Ureter (tissue), 1 donor: ENCODE measurements at regions not wholly inside any gene's neighbourhood (a gene's known extent, or its start where the extent isn't known, plus 50 kb on each side); places are given as distances from the start of the nearest gene placed in this dataset.
"Not testable (repeated sequence)": the region's sequence is repeated elsewhere in the genome, so short reads cannot be mapped to it uniquely, and the experiment has no call there.

Experiments
- DNase-seq: peaks from one replicate; pipeline ENCODE4 v3.0.0-alpha.2; 2020; ENCODE audit warnings: low spot score
- donor health status: DM: yes; HTN: yes; CAD: no.

DNA sequence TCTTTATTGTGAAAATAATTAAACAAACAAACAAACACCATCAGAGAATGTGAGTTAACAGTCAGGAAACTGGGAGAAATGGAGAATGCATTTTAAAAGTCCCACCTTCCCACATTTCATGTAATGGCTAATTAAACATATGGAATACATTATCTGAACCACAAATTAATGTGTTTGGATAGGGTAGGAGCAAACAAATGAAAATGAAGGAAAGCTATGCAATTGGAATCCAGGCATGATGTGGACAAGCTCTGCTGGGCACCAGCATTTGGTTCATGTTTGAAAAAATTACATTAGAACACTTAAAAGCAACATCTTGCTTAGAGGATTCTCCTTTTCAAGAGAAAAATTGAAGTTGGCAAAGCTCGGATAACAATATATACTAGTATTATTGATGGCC, 628.1 kb downstream of the LMO4 start:
- no peak for DNase-seq

DNA sequence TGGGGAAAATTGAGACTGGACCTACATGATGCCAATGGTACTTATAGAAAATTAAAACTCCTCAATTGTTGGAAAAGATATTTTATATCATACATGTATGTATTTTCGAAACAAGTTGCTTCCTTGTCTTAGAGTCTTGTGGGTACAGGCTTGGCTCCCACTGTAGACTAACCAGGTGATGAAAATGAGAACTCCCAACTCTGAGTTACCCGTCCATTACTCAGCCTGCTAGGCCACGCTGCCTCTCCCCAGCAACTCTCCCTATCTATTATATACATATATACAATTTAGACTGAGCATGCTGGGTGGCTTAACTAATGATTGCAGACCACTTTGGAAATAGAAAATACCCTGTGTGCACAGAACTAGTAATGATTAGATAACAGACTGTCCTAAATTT, 628.7 kb downstream of the LMO4 start:
- DNase-seq = no peak

DNA sequence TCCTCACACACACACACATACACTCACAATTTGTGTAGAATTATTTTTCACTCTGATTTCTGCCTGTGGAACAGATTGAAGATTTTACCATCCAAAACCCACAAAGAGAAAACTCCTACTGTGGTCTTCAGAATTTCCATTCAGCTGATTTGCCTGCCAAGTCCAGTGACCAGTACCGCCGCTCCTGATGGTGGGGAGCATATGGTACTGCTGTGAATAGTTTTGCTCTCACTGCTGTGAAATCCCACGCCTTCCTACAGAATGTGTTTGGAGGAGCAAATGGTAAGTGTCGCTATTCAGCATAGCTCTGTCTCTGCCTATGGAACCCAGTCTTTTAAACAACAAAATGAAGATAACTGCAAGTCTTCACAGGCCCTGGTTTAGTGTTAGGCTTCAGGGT, 629.5 kb downstream of the LMO4 start:
- DNase-seq = no peak

DNA sequence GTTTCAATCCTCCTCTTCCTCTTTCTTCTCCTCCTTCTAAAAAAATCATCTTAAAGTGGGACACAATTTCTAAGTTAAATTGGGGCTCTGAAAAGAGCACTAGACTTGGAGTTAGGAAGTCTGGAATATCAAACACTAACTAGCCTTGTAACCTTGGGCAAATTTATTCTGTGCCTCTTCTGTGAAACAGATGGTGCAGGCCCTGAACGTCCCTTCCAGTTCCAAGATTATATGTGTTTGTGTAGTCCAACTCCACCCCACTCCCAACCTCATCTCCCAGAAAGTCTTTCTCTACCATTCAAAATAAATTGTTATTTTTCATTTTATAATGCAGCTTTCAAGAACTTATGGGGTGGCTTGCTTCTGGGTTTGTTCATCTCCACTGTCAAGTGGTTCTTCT, 630.0 kb downstream of the LMO4 start:
- no peak for DNase-seq

DNA sequence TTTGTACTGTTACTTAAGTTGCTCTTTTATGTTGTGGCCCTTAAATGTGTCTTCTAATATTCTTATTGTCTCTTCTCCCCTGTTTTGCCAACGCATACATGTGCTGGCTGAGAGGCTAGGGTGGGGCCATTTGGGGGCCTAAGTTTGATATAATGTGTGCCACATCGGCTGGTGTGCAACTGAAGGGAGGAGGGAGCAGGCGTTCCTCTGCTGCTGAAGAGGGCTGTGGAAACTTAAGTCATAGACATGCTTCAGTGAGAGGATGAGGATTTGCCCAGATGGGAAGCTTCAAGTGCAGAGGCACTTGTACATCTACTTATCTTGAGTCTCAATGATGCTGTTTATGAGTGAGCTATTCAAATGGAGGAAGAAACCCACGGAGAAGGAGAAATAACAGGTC, 630.6 kb downstream of the LMO4 start:
- DNase-seq = no peak

DNA sequence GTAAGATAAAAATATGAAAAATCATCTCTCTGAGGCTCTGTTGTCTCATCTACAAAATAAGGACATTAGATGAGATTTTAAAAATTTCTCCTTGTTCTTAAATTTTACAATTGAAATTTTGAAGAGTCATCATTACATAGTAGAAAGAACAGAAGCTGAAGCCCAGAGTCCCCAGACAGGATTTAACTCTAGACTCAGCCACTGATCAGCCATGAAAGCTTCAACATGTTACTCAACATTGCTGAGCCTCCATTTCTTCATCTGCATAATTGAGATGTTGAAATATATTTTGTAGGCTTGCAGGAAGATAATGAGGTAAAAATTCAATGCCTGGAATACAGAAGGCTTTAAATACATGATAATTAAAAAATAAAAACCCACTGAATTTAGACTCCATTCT, 633.3 kb downstream of the LMO4 start:
- no peak for DNase-seq

DNA sequence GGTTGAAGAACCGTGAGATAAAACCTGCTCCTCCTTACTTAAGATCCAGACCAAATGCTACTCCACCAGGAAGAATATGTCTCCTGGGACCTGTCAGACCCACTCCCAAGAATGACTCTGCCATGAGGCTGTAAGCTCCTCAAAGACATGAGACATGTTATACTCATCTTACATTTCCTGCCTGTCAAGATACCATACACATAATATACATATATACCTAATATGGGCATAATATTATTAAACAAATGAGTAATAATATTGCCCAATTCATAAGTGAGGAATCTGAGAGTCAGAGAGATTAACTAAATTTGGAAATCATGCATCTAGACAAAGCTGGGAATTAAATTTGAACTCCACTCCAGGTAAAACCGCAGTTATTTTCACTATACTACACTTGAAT, 634.9 kb downstream of the LMO4 start:
- no peak for DNase-seq

DNA sequence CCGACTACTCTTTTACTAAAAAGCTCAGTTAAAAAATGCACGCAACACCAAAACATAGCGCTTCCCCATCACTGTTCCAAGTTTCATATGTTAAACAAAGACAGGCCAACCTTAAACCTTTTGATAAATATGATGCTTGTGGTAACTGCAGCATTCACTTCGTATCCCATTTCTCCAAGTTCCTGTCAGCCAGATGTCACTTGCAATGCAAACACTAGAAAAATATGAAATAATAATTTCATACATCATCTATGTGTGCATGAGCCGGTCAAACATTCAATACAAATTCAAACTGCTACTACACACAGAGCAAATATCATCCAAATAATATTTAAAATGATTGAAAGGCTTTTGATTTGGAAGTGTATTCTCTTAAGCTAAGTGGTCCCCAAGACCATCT, 636.5 kb downstream of the LMO4 start:
- DNase-seq = no peak

DNA sequence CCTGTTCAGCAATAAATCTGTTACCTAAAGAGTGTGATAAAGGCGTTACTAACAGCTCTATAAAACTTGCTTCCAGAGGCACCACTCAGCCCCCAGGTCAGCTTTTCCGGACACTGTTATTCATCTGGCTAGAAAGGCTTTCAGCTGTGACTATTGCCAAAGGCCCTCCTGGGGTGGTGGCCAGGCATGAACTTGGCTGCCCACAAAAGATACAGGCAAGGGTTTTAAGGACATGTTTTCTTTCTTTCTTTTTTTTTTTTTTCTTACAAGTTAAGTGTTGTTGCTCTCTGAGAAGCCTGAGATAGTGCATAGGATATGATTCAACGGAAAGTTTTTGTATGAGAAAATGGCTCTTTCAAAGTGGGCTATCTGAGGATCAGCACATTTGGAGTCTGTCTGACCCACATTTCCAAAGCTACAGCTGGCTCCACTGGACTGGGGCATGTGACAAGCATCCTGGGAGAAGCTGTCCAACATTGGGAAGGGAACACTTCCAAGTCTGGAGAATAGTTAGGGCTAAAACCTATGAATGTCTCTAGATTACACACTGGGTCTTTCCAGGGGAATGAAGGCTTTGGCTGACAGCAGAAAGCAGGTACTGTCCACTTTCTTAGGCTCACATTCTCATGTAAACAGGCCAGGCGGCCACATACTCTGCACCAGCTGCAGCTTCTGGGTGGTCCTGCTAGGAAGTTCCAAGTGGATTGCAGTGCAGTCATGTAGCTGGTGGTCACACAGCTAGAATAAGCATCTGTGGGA, 639.7 kb downstream of the LMO4 start:
- DNase-seq = peak; percentile 49

DNA sequence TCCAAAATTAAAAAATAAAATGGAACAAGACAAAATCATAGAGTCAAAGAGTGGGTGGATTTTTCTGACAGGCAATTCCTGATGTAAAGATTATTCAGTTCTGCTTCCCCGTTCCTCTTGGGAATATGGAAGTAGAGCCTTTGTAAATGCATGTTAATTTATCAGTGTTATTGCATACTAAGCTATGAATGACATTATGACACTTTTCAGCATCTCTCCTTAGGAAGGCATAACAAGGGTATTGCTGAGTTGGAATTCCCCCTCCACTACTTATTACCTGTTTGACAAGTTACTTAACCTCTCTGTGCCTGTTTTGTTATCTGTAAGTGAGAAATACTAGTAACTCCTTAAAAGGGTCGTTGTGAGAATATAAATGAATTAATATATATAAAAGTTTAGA, 640.4 kb downstream of the LMO4 start:
- no peak for DNase-seq

DNA sequence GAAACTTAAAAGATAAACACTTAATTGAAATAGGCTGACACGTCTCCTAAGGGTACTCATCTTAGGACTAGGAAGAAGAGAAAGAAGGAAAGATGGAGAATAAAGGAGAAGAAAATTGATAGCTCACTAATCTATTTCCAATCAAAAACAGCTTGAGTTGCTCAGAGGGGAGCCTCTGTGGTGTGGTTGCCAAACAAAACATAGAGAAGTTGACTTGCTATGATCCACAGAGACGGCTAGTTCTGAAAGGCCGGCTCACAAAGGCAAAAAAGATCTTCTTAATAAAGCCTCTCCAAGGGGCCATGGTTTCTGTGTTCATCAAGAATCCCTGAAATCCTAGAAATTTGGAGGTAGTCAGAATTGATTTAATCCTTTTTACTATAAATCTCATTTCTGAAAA, 644.1 kb downstream of the LMO4 start:
- no peak for DNase-seq

DNA sequence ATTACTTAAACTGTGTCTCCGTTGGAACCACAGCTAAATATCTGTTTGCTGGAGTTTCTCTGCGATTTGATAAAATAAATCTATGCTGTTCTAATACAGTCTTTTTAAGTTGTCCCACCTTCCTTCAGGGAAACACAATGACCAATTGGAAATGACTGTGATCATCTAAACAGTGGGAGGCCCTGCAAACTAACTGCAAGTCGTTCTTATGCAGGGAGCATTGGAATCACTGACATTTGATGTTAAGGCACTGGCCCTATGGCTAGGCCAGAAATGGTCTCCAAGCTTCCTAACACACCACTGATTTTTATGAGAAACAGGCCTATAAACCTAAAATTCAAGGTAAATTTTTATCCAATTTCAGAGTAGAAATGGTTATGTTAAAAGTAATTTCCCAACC, 645.2 kb downstream of the LMO4 start:
- DNase-seq = no peak

DNA sequence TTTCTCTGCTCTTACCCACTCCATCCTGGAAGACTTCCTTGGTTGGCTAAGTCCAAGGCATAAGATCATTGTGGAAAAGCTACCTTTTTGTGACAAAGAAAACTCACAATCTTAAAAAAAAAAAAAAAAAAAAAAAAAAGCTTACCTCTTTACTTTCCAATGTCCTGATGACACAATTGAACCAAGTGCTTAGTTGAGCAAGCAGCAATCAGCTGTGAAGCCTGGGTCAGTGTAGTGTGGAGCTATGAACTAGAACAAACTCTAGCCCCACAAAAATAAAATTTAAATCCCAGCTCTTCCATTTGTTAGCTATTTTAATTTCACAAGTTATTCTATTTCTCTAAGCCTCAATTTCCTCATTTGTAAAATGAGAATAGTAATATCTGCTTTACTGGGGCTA, 647.6 kb downstream of the LMO4 start:
- DNase-seq = no peak

DNA sequence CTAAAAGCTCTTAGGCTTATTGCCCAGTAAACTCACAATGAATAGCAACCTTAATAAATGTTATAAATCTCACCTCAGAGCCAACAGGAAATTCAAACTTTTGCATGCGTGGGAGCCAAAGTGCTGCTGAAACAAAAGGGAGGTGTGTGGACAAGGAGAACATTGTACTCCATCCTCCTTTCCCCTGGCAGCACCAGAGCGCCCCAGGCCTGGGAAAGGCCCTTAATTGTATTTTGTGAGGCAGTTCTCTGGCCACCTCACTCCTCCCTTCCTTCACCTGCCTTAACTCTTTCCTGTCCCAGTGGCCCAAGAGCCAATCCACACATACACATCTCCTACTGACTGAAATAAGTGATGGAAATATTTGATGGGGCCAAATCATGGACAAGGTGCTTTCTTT, 648.5 kb downstream of the LMO4 start:
- no peak for DNase-seq

DNA sequence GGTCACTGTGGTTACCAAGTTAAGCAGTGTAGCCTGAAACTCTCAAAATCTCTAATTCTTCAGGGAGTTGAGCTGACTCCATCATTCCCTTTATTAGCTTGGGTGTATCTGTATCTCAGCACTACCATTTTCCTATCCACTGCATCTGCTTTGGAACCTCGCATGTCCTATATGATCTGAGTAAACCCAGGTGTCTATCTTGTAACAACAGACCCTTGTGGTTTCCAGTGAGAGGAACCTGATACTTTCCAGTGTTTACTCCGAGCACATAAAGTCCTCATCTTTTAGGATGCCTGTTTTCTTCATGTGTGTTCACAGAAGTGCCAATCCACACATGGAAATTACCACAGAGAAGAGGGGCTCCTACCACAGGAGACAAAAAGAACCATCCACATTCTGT, 650.4 kb downstream of the LMO4 start:
- DNase-seq = no peak

DNA sequence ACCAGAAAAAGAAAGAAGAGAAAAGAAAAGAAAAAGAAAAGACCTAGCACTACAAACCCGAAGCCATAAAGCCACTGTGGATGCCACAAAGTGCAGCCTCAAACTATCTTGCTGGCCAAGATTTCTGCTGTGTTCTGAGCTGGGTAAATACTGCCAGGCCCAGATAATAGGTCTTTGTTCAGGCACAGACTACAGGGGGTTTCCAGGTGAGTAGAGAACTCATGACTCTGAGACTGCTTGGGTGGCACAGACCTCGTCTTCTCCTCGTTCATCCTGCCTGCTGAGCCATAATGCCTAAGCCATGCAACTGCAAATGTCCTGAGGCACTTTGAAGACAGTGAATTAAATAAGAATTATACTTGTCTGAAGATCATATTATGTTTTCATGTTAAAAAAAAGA, 651.8 kb downstream of the LMO4 start:
- no peak for DNase-seq

DNA sequence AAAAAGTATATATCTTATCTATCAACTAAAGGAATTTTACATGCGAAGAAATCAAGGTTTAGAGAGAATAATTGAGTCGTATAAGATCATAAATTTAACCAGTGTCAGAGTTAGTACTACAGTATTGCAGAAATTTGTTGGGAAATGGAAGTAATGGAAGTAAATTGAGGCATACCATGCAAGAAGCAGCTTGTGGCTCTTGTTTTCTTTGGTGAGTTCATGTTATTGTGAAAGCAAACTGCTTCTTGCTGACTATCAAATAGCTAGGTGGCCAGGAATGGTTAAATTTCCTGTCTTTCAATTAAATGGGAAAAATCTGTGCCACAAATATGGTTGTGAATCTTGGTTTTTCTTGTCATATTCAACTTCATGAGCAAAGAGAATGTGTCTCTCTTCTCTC, 652.7 kb downstream of the LMO4 start:
- DNase-seq = no peak

DNA sequence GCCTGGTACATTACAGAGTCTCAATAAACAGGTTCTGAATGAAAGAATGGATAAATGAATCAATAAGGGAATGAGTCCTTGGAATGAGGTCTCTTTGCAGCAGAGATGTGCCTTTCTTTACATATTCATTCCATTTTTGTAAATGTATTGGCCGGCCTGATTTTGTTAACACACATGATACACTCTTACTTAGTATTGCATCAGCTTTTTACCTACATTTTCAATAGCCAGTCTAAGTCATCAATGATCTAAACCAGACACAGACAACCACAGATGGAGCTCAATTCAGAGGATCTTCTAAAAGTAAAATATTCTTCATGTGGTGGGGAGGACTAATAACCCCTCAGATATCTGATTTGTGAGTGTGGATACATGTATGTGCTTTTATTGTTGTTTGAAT, 653.1 kb downstream of the LMO4 start:
- no peak for DNase-seq

DNA sequence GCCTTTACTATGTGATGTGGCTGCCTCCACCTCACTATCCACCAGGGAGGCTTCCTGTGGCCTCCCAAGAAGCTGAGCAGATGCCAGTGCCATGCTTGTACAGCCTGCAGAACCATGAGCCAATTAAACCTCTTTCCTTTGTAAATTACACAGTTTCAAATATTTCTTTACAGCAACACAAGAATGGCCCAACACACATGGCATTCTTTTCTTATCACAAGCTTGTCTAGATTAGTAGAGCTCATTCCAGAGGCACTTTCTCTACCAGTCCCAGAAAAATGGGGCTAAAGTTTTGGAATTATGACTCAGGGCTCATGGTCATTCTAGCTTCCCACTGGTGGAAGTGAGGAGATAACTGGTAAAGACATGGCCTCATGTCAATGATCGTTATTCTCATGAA, 655.2 kb downstream of the LMO4 start:
- no peak for DNase-seq

DNA sequence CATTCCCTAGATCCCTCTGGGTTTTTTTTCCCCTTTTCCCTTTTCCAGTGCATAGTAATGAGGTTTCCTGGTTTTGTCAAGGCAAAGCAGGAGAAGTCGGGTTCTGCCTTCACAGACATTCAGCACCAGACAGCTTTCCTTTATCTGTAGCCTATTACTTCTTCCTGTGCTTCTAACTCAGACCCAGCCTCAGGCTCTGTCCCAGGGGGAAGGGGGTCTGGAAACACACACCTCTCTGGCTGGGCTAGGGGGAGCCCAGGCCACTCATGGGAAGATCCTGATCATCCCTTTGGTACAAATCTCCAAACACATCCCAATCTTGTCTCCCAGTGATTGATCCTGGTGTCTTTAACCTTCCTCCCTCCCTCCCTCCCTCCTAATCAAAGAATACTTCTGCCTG, 656.4 kb downstream of the LMO4 start:
- DNase-seq = no peak

DNA sequence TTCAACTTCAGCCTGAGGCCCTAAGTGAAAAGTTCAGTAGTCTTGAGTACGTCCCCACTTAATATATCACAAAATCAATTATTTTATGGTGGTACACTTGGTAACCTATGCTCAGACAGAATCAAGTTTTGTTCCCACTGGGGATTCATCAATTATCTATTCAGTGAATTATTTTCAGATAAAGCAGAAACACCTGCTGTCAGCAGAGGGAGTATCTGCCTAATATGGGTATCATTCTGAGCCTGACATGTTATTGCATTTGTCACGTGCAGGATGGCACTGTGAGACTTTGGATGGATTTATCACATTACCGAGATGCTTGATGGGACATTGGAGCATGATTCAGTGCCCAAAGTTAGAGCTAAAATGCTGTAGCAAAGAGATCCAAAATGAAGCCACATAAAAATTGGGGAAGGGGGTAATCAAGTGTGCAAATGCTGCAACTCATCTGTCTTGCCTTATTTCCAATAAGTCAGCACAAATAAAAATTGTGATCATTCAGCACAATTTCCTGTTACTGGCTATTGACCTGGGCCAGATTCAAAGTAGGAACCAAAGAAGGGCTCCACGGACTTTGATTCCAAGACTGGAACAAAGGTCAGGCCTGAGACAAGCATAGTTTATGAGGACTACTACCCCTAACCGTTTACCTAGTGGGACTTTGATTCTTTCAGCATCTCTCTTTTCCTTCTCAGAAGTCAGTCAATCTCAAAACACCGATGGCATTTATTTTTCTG, 657.6 kb downstream of the LMO4 start:
- no peak for DNase-seq

DNA sequence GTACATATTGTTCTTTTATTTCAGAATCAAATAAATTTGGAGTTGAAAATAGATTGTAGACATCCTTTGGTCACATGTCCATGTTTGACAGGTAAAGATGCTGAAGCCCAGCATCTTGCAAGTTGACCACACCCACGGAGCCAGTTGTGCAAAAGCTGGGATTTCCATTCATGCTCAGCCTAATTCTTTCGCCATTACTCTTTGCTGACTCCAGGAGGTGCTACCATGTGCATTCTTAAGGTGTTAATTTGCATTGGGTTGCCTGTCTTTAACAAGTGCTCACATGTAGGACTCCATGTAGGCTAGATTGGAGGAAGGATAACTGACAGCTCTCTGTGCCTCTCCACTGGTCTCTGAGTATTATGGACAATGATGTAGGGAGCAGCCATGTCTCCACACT, 660.7 kb downstream of the LMO4 start:
- no peak for DNase-seq

DNA sequence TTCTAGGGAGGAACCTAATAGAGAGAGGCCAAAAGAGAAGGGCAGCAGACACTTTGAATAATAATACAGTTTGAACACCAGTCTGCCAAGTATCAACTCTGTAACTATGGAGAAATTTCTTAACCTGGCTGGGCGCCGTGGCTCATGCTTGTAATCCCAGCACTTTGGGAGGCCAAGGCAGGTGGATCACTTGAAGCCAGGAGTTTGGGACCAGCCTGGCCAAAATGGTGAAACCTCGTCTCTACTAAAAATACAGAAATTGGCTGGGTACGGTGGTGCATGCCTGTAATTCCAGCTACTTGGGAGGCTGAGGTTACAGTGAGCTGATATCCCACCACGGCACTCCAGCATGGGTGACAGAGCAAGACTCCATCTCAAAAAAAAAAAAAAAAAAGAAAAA, 663.9 kb downstream of the LMO4 start:
- DNase-seq = not testable (repeated sequence)

DNA sequence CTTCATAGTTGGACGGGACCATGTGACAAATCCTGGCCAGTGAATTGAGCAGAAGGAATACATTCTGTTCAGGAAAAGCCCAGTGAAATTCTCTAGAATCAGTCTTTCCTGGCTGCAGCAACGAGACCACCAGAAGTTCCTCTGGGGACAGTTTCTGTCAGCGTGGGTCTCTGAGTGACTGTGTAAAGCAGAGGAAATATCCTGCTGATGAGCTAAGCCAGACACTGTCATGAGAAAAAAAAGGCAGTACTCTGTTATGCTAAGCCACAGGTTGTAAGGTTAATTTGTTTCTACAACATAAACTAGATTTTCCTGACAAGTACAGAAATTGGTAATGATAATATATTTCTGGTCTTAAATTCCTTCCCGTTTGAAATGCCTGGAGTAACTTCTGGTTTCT, 664.4 kb downstream of the LMO4 start:
- no peak for DNase-seq
